ENCODE measurements at regions not wholly inside any gene's neighbourhood (a gene's known extent, or its start where the extent isn't known, plus 50 kb on each side); places are given as distances from the start of the nearest gene placed in this dataset.

DNA sequence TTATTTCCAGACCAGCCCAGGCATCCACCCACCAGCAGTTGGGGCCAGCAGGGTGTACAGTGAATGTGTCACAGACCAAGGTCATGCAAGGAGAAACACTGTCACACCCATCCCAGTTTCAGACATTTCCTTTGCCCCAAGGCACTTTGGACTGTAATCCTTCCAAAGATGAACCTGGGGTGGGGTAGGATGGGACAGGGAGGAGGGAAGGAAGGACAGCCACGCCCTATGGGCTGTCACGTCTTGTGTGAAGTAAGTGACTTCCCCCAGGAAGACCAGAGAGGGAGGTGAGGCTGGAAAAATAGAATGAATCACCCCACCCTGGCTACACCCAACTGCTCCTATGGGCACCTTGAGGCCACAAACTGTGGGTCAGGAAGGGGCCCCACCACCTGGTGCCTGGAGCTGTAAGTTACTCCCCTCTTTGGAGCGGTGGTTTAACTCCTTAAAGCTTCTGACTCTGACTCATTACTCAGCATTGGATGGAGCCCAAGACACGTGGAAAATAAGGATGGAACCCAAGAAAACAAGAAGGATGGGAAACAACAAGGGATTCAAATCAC lies 349.9 kb upstream of the KLF3 start:
- no peaks in the 10 kb centered on the region for H3K36me3 ChIP-seq (ENCODE audit: control insufficient read depth, insufficient read depth, low read length)
- no peaks in the 10 kb centered on the region for H3K27me3 Mint-ChIP-seq (ENCODE audit: insufficient read depth)
- 82 to 94% methylated on average over 2 to 4 of the region's 4 CpGs for WGBS, 2 experiments (ENCODE audit: insufficient coverage in 1 of 2, insufficient read length in 1 of 2)

DNA sequence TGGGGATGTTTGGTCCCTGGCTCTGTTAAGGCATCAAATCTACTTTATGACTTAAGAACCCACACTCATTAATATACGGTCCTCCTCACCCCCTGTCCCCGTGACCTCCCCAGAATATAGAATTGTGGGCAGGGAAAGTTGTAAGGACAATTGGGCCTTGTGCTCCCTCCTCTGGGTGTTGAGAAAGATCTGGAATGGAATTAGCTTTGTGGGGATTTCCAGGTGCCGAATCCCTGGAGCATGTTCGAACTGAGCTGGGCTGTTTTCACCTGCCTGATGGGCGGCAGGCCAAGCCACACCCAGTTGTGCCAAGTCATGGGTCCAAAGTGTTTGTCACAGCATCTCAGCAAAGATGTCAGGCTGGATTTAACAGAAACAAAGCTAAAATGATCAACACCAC lies 349.3 kb upstream of the KLF3 start:
- Histone ChIP-seq H3K36me3 (ENCODE audit: control insufficient read depth, insufficient read depth, low read length) (no peaks in the 10 kb centered on the region), H3K9ac (ENCODE audit: extremely low read depth, low read length, poor library complexity, severe bottlenecking) (no peak overlapping the region), H3K27me3 (ENCODE audit: control insufficient read depth, insufficient read depth, low read length, poor library complexity, severe bottlenecking) (no peaks in the 10 kb centered on the region), H3K4me1 (ENCODE audit: control insufficient read depth, insufficient read depth, low read length) (no peaks in the 10 kb centered on the region), H3K27ac (ENCODE audit: low read depth, low read length) (no peak overlapping the region), H3K9me3 (ENCODE audit: control insufficient read depth, low read length) (peaks cover 3% of the 10 kb centered on the region), H3K4me3 (ENCODE audit: low read length) (no peak overlapping the region)
- Mint-ChIP-seq H3K9me3 (no peaks in the 10 kb centered on the region), H3K27ac (no peak overlapping the region), H3K27me3 (ENCODE audit: insufficient read depth) (no peaks in the 10 kb centered on the region), H3K36me3 (ENCODE audit: low read depth) (no peaks in the 10 kb centered on the region), H3K4me3 (no peak overlapping the region), H3K4me1 (peaks cover 7% of the 10 kb centered on the region)
- DNase-seq = no peak
- WGBS, 2 experiments (ENCODE audit: insufficient coverage in 1 of 2, insufficient read length in 1 of 2) = 82 to 90% methylated on average over 2 to 5 of the region's 5 CpGs
- TF ChIP-seq, protein P1, sequence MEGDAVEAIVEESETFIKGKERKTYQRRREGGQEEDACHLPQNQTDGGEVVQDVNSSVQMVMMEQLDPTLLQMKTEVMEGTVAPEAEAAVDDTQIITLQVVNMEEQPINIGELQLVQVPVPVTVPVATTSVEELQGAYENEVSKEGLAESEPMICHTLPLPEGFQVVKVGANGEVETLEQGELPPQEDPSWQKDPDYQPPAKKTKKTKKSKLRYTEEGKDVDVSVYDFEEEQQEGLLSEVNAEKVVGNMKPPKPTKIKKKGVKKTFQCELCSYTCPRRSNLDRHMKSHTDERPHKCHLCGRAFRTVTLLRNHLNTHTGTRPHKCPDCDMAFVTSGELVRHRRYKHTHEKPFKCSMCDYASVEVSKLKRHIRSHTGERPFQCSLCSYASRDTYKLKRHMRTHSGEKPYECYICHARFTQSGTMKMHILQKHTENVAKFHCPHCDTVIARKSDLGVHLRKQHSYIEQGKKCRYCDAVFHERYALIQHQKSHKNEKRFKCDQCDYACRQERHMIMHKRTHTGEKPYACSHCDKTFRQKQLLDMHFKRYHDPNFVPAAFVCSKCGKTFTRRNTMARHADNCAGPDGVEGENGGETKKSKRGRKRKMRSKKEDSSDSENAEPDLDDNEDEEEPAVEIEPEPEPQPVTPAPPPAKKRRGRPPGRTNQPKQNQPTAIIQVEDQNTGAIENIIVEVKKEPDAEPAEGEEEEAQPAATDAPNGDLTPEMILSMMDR (conservative IDR thresholded peaks at IDR 0.05) = no peak

More for the DNA sequence above, 349.9 kb upstream of the KLF3 start:
- H3K4me3 ChIP-seq (ENCODE audit: low read length) = no peak overlapping the region
- TF ChIP-seq, protein P1 (conservative IDR thresholded peaks at IDR 0.05) = no peak
- Mint-ChIP-seq H3K36me3 (ENCODE audit: low read depth) (no peaks in the 10 kb centered on the region), H3K4me3 (no peak overlapping the region), H3K27ac (no peak overlapping the region), H3K4me1 (peaks cover 7% of the 10 kb centered on the region), H3K9me3 (no peaks in the 10 kb centered on the region)
- H3K4me1 ChIP-seq (ENCODE audit: control insufficient read depth, insufficient read depth, low read length) = no peaks in the 10 kb centered on the region
- no peak for DNase-seq
- no peak overlapping the region for H3K9ac ChIP-seq (ENCODE audit: extremely low read depth, low read length, poor library complexity, severe bottlenecking)
- no peak overlapping the region for H3K27ac ChIP-seq (ENCODE audit: low read depth, low read length)
- no peaks in the 10 kb centered on the region for H3K27me3 ChIP-seq (ENCODE audit: control insufficient read depth, insufficient read depth, low read length, poor library complexity, severe bottlenecking)
- peaks cover 3% of the 10 kb centered on the region for H3K9me3 ChIP-seq (ENCODE audit: control insufficient read depth, low read length)

DNA sequence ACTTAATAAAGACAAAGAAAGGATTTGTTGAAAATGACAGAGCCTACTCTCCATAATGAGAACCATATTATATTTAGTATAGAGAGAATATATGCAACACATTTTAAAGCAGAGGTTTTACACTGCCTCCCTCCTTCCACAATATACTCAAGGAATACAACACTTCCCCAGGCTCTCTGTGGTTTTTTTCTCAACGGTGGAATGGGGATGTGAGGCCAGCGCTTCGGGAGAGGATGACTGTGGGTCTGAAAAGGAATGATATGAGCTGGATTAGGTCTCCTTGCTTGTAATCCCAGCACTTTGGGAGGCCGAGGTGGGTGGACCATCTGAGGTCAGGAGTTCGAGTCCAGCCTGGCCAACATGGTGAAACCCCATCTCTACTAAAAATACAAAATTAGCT lies 348.7 kb upstream of the KLF3 start:
- Mint-ChIP-seq H3K9me3 (no peaks in the 10 kb centered on the region), H3K4me3 (no peak overlapping the region), H3K27ac (no peak overlapping the region), H3K27me3 (ENCODE audit: insufficient read depth) (no peaks in the 10 kb centered on the region), H3K36me3 (ENCODE audit: low read depth) (no peaks in the 10 kb centered on the region), H3K4me1 (peaks cover 7% of the 10 kb centered on the region)
- no peak for DNase-seq
- H3K27ac ChIP-seq (ENCODE audit: low read depth, low read length) = no peak overlapping the region
- no peak overlapping the region for H3K4me3 ChIP-seq (ENCODE audit: low read length)
- 89% methylated on average over 5 of the region's 5 CpGs; no CpG with 5 or more reads in 1 of the 2 experiments for WGBS, 2 experiments (ENCODE audit: insufficient coverage in 1 of 2, insufficient read length in 1 of 2)
- H3K9ac ChIP-seq (ENCODE audit: extremely low read depth, low read length, poor library complexity, severe bottlenecking) = no peak overlapping the region
- TF ChIP-seq, protein P1 (conservative IDR thresholded peaks at IDR 0.05) = no peak
- no peaks in the 10 kb centered on the region for H3K36me3 ChIP-seq (ENCODE audit: control insufficient read depth, insufficient read depth, low read length)
- peaks cover 3% of the 10 kb centered on the region for H3K9me3 ChIP-seq (ENCODE audit: control insufficient read depth, low read length)
- no peaks in the 10 kb centered on the region for H3K4me1 ChIP-seq (ENCODE audit: control insufficient read depth, insufficient read depth, low read length)
- H3K27me3 ChIP-seq (ENCODE audit: control insufficient read depth, insufficient read depth, low read length, poor library complexity, severe bottlenecking) = no peaks in the 10 kb centered on the region

Data from endodermal cell (in vitro differentiated cells).